Neuronal stem cell (in vitro differentiated cells): ENCODE measurements at regions not wholly inside any gene's neighbourhood (a gene's known extent, or its start where the extent isn't known, plus 50 kb on each side); places are given as distances from the start of the nearest gene placed in this dataset.
A peak's percentile ranks its signal among the peaks of the same experiment; 100 is the strongest.
"Not testable (repeated sequence)": the region's sequence is repeated elsewhere in the genome, so short reads cannot be mapped to it uniquely, and the experiment has no call there.

Experiments used
- DNase-seq: peaks from one replicate; pipeline ENCODE4 v3.0.0-alpha.2; 2013; ENCODE audit warnings: low spot score
- H2AFZ ChIP-seq: one replicate; pipeline ENCODE4 v1.6.1; 2013; ENCODE audit warnings: mild to moderate bottlenecking, low read length, inconsistent platforms
- H2AK5ac ChIP-seq: 2 replicates; pipeline ENCODE4 v1.6.1; 2013; ENCODE audit warnings: low read depth, mild to moderate bottlenecking, inconsistent platforms, low read length, moderate library complexity, mixed read lengths
- H2BK120ac ChIP-seq: 2 replicates; pipeline ENCODE4 v1.6.1; 2013; ENCODE audit warnings: low read depth, mild to moderate bottlenecking, inconsistent platforms, low read length, moderate library complexity, mixed read lengths
- H2BK12ac ChIP-seq: one replicate; pipeline ENCODE4 v1.6.1; 2013; ENCODE audit warnings: low read length, inconsistent platforms
- H2BK15ac ChIP-seq: 2 replicates; pipeline ENCODE4 v1.6.1; 2013; ENCODE audit warnings: mild to moderate bottlenecking, low read length, inconsistent platforms, mixed read lengths
- H2BK5ac ChIP-seq: one replicate; pipeline ENCODE4 v1.6.1; 2013; ENCODE audit warnings: inconsistent platforms, mild to moderate bottlenecking, low read length, moderate library complexity
- H3K14ac ChIP-seq: one replicate; pipeline ENCODE4 v1.6.1; 2013; ENCODE audit warnings: low read length, inconsistent platforms
- H3K18ac ChIP-seq: 2 replicates; pipeline ENCODE4 v1.6.1; 2013; ENCODE audit warnings: low read length, inconsistent platforms
- H3K23ac ChIP-seq: 2 replicates; pipeline ENCODE4 v1.6.1; 2013; ENCODE audit warnings: low read depth, mild to moderate bottlenecking, mixed read lengths, low read length, inconsistent platforms; ENCODE audit not compliant: poor library complexity
- H3K27ac ChIP-seq: replicated peaks from 3 replicates; pipeline ENCODE4 v1.5.1; 2013; ENCODE audit warnings: low read length, inconsistent platforms
- H3K27me3 ChIP-seq, 3 experiments: 2 replicates each; pipeline ENCODE4 v1.6.1; 2013; ENCODE audit warnings: low read length in 3 of 3, mild to moderate bottlenecking in 2 of 3, inconsistent platforms in 1 of 3, low read depth in 1 of 3, mixed read lengths in 1 of 3, moderate library complexity in 1 of 3; ENCODE audit not compliant: control insufficient read depth in 3 of 3, insufficient read depth in 3 of 3
- H3K36me3 ChIP-seq, 2 donors: replicated peaks in 1 of 2; 2 replicates each; pipeline ENCODE4 v1.6.1; 2013; ENCODE audit warnings: low read length in 2 of 2; ENCODE audit not compliant: control insufficient read depth in 2 of 2, insufficient read depth in 2 of 2
- H3K4ac ChIP-seq: 2 replicates; pipeline ENCODE4 v1.6.1; 2013; ENCODE audit warnings: inconsistent platforms, mild to moderate bottlenecking, low read length, moderate library complexity
- H3K4me1 ChIP-seq, 2 donors: 1 replicate in 1 of 2; 2 replicates in 1 of 2; pipeline ENCODE4 v1.6.1; 2013; ENCODE audit warnings: low read length in 2 of 2, low read depth in 1 of 2; ENCODE audit not compliant: control insufficient read depth in 2 of 2, insufficient read depth in 1 of 2
- H3K4me2 ChIP-seq: one replicate; pipeline ENCODE4 v1.6.1; 2013; ENCODE audit warnings: mild to moderate bottlenecking, low read length, inconsistent platforms; ENCODE audit not compliant: insufficient read depth, poor library complexity, severe bottlenecking
- H3K4me3 ChIP-seq, 2 donors: 2 replicates each; pipeline ENCODE4 v1.5.1; 2013; ENCODE audit warnings: low read length in 2 of 2, mild to moderate bottlenecking in 2 of 2, inconsistent platforms in 1 of 2, moderate library complexity in 1 of 2
- H3K79me1 ChIP-seq: one replicate; pipeline ENCODE4 v1.6.1; 2013; ENCODE audit warnings: low read depth, mild to moderate bottlenecking, inconsistent platforms, low read length, moderate library complexity
- H3K9ac ChIP-seq: one replicate; pipeline ENCODE4 v1.6.1; 2013; ENCODE audit warnings: mild to moderate bottlenecking, low read depth, low read length, inconsistent platforms; ENCODE audit not compliant: poor library complexity
- H3K9me3 ChIP-seq, 2 donors: replicated peaks in 1 of 2; 2 replicates each; pipeline versions ENCODE3 to v1.6.1; 2013; ENCODE audit warnings: low read length in 2 of 2, mild to moderate bottlenecking in 2 of 2, inconsistent platforms in 1 of 2, low read depth in 1 of 2, mixed read lengths in 1 of 2, moderate library complexity in 1 of 2; ENCODE audit not compliant: control insufficient read depth in 2 of 2, insufficient read depth in 1 of 2
- H4K8ac ChIP-seq: one replicate; pipeline ENCODE4 v1.6.1; 2013; ENCODE audit warnings: low read depth, mild to moderate bottlenecking, inconsistent platforms, low read length, moderate library complexity
- H4K91ac ChIP-seq: one replicate; pipeline ENCODE4 v1.6.1; 2013; ENCODE audit warnings: low read length, low read depth, mild to moderate bottlenecking, inconsistent platforms; ENCODE audit not compliant: poor library complexity
- WGBS, 2 donors: extraction: QIAGEN DNeasy Blood & Tissue Kit; methylation state at CpG; one replicate each; pipeline ENCODE4 v1.1.7; 2013; ENCODE audit warnings: missing lambda C conversion rate in 2 of 2, mixed read lengths in 1 of 2; ENCODE audit not compliant: insufficient read length in 2 of 2, insufficient replicate concordance in 1 of 2; ENCODE audit errors: extremely low coverage in 2 of 2; 5-methylcytosine and 5-hydroxymethylcytosine counted together

DNA sequence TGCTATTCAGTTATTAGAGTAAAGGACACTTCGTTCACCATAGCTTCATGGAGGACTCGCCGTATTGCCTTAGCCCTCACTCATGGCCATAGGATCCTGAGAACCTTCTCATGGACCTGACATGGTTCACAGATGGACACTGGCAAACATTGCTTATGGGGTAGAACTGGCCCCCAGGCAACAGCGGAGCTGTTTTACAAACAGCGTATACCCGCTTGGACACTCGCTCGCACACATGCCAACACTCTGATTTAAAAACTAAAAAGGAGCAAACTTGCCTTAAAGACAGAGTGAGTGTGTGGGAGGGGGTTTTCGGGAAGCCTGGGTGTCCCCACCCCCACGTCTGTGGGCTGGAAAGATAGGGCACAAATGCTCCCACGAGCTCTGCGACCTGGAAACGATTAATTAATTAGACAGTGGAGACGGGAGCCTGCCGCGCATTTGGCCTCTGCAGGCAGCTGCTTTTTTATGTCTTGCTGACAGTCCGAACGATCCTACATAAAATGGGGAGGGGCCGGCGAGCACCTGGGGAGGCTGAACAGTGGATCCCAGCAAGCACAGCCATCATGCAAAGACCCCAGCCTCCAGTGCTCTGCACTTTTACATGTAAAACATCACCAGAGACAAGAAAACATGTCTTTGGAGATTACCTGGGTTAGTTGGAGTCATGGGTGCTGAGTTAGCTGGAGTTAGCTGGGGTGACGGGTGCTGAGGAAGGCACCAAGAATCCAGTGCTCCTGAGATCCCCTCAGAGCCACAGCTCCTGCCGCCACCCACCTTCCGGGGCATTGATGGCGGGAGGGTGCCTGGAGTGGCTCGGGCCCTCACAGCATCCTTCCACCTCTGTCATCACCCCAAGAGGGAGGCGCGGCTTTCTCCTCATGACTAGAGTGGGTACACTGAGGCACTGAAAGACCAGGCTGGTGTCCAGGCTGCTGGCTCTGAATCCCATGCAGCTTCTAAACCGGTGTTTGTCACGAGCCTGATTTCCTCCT lies 105.7 kb downstream of the NPIPB11 start:
- H3K9me3 ChIP-seq, H3K4ac ChIP-seq, DNase-seq, H2BK15ac ChIP-seq, H3K4me3 ChIP-seq, H3K79me1 ChIP-seq, H3K18ac ChIP-seq, H2BK12ac ChIP-seq, H2BK5ac ChIP-seq, H2AK5ac ChIP-seq, H3K27ac ChIP-seq, H3K4me1 ChIP-seq, H3K36me3 ChIP-seq, H4K91ac ChIP-seq, H3K14ac ChIP-seq, H3K27me3 ChIP-seq, H2BK120ac ChIP-seq, H3K4me2 ChIP-seq, H3K9ac ChIP-seq, H4K8ac ChIP-seq, H3K23ac ChIP-seq: not testable (repeated sequence)
- peak overlapping the region; percentile 40 for H2AFZ ChIP-seq
- no CpG with 5 or more reads among the region's 29 CpGs for WGBS, 2 donors

DNA sequence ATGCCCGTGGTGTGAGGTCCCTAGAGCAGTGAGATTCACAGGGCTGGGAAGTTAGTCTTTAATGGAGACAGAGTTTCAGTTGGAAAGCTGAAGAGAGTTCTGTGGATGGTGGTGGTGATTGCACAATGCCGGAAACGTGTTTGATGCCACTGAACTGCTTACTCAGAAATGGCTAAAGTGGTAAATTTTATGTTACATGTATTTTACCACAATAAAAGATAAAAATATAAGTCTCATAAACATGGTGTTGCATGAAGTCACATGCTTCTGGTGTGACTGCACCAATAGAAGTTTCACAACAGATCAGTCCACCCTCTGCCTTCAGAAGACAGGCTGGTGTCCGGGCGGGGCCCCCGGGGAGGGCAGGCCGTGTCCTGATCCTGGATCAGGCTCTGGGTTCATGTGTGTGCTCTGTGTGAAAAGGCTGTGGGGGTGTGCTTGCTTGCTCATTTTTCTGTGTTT lies 106.5 kb downstream of the NPIPB11 start:
- H3K79me1 ChIP-seq, H3K4me1 ChIP-seq, H3K18ac ChIP-seq, H2BK15ac ChIP-seq, H3K4me3 ChIP-seq, H3K36me3 ChIP-seq, H3K23ac ChIP-seq, H2BK5ac ChIP-seq, H2AK5ac ChIP-seq, H3K4me2 ChIP-seq, H3K9ac ChIP-seq, H2AFZ ChIP-seq, H4K91ac ChIP-seq, H3K4ac ChIP-seq, H3K27me3 ChIP-seq, H3K9me3 ChIP-seq, H2BK120ac ChIP-seq, H3K27ac ChIP-seq, H3K14ac ChIP-seq, H2BK12ac ChIP-seq, DNase-seq, H4K8ac ChIP-seq: not testable (repeated sequence)
- no CpG with 5 or more reads among the region's 7 CpGs for WGBS, 2 donors

- H3K79me1 ChIP-seq, H3K4me1 ChIP-seq, H3K9me3 ChIP-seq, H3K27me3 ChIP-seq, H3K36me3 ChIP-seq, H4K91ac ChIP-seq, H3K9ac ChIP-seq, H2BK12ac ChIP-seq, H3K27ac ChIP-seq, H3K4me3 ChIP-seq, H2BK120ac ChIP-seq, H3K18ac ChIP-seq, H2BK15ac ChIP-seq, H2AK5ac ChIP-seq, H3K4me2 ChIP-seq, DNase-seq, H3K23ac ChIP-seq, H2BK5ac ChIP-seq, H2AFZ ChIP-seq, H4K8ac ChIP-seq, H3K4ac ChIP-seq, H3K14ac ChIP-seq: not testable (repeated sequence)
- 100% methylated on average over 7 of the region's 10 CpGs; no CpG with 5 or more reads in 1 of the 2 donors for WGBS, 2 donors
These were observed 107.5 kb downstream of the NPIPB11 start for GRCh38 chr16:29298997-29299396.

DNA sequence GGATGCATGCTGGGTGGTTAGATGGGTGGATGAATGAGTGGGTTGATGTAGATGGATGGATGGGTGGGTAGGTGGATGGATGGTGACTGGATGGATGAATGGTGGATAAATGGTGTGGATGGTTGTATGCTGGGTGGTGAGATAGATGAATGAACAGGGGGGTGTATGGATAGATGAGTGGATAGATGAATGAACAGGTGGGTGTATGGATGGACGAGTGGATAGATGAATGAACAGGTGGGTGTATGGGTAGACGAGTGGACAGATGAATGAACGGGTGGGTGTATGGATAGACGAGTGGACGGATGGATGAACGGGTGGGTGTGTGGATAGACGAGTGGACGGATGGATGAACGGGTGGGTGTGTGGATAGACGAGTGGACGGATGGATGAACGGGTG lies 108.2 kb downstream of the NPIPB11 start:
- H4K91ac ChIP-seq, H2BK120ac ChIP-seq, H3K36me3 ChIP-seq, H2BK5ac ChIP-seq, H3K4me1 ChIP-seq, H3K27me3 ChIP-seq, H3K23ac ChIP-seq, H3K14ac ChIP-seq, H3K4ac ChIP-seq, H3K79me1 ChIP-seq, H2AK5ac ChIP-seq, H2AFZ ChIP-seq, H3K9me3 ChIP-seq, H3K4me3 ChIP-seq, H3K18ac ChIP-seq, H4K8ac ChIP-seq, H3K9ac ChIP-seq, DNase-seq, H2BK15ac ChIP-seq, H2BK12ac ChIP-seq, H3K4me2 ChIP-seq, H3K27ac ChIP-seq: not testable (repeated sequence)
- 100% methylated on average over 1 of the region's 12 CpGs; no CpG with 5 or more reads in 1 of the 2 donors for WGBS, 2 donors
